ENCODE measurements at regions not wholly inside any gene's neighbourhood (a gene's known extent, or its start where the extent isn't known, plus 50 kb on each side); places are given as distances from the start of the nearest gene placed in this dataset.

DNA sequence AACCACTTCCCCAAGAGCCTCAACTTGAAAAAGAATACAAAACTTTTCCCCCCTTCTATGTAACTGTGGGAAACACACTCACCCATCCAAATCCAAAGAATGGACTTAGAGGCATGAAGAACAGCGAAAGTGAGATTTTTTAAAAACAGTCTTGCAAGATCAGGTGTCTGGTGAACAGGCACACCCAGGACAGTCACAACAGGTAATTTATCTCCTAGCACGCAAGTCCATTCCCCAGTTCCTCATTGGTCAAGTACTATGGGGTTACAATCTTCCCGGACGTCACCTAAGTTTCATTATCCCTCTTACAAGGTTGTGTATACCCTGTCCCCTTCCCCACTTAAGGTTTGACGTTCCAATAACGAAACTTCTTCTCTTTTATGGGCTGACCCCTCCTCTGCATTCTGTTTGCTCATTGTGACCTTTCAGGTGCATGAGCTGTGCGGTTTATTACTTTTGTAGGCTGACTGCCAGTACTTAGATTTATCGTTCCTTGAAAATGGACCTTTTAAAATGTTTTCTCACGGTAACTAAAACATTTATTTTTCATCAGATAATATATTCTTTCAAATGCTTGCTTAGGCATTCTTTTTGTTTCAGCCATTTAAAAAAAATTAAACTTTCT is 1401.9 kb downstream of the FAM181B start:
- no peaks in the 10 kb centered on the region for H3K27me3 ChIP-seq (ENCODE audit: control insufficient read depth, insufficient read depth, low read length)
- no peak overlapping the region for H3K4me3 ChIP-seq (ENCODE audit: low read depth, low read length)
- no peaks in the 10 kb centered on the region for H3K36me3 ChIP-seq (ENCODE audit: control insufficient read depth, insufficient read depth, low read length)
- no peak for DNase-seq (ENCODE audit: low read depth)
- TF ChIP-seq, protein P1, sequence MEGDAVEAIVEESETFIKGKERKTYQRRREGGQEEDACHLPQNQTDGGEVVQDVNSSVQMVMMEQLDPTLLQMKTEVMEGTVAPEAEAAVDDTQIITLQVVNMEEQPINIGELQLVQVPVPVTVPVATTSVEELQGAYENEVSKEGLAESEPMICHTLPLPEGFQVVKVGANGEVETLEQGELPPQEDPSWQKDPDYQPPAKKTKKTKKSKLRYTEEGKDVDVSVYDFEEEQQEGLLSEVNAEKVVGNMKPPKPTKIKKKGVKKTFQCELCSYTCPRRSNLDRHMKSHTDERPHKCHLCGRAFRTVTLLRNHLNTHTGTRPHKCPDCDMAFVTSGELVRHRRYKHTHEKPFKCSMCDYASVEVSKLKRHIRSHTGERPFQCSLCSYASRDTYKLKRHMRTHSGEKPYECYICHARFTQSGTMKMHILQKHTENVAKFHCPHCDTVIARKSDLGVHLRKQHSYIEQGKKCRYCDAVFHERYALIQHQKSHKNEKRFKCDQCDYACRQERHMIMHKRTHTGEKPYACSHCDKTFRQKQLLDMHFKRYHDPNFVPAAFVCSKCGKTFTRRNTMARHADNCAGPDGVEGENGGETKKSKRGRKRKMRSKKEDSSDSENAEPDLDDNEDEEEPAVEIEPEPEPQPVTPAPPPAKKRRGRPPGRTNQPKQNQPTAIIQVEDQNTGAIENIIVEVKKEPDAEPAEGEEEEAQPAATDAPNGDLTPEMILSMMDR (IDR thresholded peaks at IDR 0.05; ENCODE audit: insufficient read depth, low read length, poor library complexity, severe bottlenecking): no peak

DNA sequence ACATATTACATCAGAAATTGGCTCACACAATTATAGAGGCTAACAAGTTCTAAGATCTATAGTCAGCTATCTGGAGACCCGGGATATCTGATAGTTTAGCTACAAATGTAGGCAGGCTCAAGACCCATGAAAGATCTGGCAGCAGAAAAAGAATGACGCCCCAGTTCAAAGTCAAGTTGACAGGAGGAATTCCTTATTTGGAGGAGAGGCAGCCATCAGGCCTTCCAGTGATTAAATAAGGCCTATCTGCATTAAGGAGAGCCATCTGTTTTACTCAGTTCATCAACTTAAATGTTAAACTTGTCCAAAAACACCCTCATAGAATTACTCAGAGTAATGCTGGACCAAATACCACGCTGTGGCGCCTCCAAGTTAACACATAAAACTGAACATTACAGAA is 1402.6 kb downstream of the FAM181B start:
- no peak overlapping the region for H3K4me3 ChIP-seq (ENCODE audit: low read depth, low read length)
- H3K36me3 ChIP-seq (ENCODE audit: control insufficient read depth, insufficient read depth, low read length): no peaks in the 10 kb centered on the region
- H3K27me3 ChIP-seq (ENCODE audit: control insufficient read depth, insufficient read depth, low read length): no peaks in the 10 kb centered on the region
- TF ChIP-seq, protein P1 (IDR thresholded peaks at IDR 0.05; ENCODE audit: insufficient read depth, low read length, poor library complexity, severe bottlenecking): no peak
- no peak for DNase-seq (ENCODE audit: low read depth)

DNA sequence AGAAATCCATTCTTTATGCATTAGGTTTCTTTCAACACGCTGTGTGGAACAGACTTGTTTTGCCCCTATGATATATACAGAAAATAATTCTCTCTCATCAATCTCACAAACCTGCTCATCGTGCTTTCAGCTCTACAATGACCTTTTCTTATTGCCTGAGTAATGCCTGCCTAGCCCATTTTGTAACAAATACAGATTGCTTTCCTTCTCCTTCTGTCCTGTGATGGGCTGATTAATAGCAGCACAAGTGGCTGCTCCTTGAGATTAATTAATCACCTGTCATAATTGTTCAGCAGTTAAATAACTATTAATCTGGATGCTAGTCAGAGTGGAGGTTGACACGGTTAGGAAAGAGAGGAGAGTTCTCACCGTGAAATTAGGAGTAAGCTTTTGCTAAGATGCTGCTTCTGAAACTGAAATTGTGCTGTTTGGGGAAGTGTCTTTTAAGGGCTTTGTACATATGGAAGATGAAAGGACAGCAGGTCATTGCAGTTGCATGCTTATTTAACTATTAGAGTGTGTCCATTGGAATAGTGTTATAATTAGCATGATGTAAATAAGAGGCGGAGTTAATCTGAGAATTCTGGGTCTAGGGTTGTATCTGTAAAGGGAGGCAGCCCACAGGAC is 1430.5 kb downstream of the FAM181B start:
- no peak for DNase-seq (ENCODE audit: low read depth)
- Histone ChIP-seq H3K27me3 (ENCODE audit: control insufficient read depth, insufficient read depth, low read length) (no peaks in the 10 kb centered on the region), H3K4me3 (ENCODE audit: low read depth, low read length) (no peak overlapping the region), H3K36me3 (ENCODE audit: control insufficient read depth, insufficient read depth, low read length) (no peaks in the 10 kb centered on the region)
- TF ChIP-seq, protein P1 (IDR thresholded peaks at IDR 0.05; ENCODE audit: insufficient read depth, low read length, poor library complexity, severe bottlenecking): no peak

DNA sequence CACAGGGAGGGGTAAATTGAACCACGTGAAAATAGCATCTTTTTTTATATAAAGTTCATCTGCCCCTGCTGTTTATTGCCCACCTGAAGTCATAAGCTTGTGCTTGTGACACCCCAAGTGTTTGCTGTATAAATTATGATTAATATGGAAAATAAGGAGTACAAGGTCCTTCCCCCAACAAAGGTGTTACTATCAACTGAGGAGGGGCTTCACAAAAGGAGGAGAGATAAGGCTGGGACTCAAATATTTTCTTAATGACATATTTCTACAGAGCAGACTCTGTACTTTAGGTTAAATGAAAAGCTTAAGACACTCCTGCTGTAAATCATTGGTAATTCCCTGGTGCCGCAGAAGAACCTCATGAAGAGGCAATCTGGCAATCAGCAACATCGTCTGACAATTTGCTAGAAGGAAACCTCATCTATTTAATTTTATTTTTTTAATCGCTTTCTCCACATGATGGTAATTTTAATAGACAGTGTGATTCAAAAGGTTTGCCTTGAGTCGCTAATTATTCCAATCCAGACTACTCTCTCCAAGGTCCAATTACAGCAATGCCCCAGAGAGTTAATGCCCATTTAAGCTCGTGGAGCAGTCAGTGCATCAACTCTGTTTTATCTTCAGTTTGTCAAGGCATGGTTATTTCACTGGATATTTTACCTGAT is 1432.4 kb downstream of the FAM181B start:
- Histone ChIP-seq H3K27me3 (ENCODE audit: control insufficient read depth, insufficient read depth, low read length) (no peaks in the 10 kb centered on the region), H3K36me3 (ENCODE audit: control insufficient read depth, insufficient read depth, low read length) (no peaks in the 10 kb centered on the region), H3K4me3 (ENCODE audit: low read depth, low read length) (no peak overlapping the region)
- no peak for DNase-seq (ENCODE audit: low read depth)
- TF ChIP-seq, protein P1 (IDR thresholded peaks at IDR 0.05; ENCODE audit: insufficient read depth, low read length, poor library complexity, severe bottlenecking): no peak

DNA sequence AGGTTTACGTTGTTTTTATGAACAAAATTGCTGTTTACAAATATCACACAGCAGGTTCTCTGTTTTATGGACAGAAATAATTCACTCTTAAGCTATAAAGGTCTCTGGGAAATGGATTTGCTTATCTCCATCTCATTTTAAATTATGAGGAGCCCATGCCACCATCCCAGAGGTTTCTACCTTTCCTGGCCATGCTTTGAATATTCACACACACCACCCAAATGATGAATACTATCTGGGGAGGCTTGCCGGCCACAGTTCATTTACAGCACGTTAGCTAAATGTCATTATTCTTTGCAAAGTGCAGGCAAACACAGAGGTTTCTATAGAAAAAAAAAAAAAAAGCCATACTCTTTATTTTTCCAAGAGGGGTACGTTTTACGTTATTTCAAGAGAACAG is 1446.7 kb downstream of the FAM181B start:
- no peak for DNase-seq (ENCODE audit: low read depth)
- Histone ChIP-seq H3K4me3 (ENCODE audit: low read depth, low read length) (no peak overlapping the region), H3K27me3 (ENCODE audit: control insufficient read depth, insufficient read depth, low read length) (no peaks in the 10 kb centered on the region), H3K36me3 (ENCODE audit: control insufficient read depth, insufficient read depth, low read length) (no peaks in the 10 kb centered on the region)
- TF ChIP-seq, protein P1 (IDR thresholded peaks at IDR 0.05; ENCODE audit: insufficient read depth, low read length, poor library complexity, severe bottlenecking): no peak
